ENCODE measurements at regions not wholly inside any gene's neighbourhood (a gene's known extent, or its start where the extent isn't known, plus 50 kb on each side); places are given as distances from the start of the nearest gene placed in this dataset.

DNA sequence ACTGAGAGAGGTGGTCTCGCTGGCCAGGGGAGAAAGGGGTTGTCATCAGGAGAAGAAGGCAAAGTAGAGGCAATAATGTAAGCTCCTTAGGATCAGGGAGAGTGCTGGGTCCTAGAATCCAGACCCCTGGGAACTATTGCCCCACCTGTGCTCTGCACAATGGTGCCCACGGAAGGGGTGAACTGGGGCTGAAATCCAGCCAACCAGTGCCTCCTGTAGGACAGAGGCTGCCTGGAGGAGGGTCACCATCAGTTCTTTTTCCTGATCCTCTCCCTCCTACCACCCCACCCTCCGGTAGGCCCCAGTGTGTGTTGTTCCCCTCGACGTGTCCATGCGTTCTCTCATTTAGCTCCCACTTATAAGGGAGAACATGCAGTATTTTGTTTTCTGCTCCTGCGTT is 52.9 kb upstream of the ATP2B4 start:
- Mint-ChIP-seq H3K27ac (ENCODE audit: unreplicated experiment) (no peak overlapping the region), H3K27me3 (ENCODE audit: unreplicated experiment) (no peaks in the 10 kb centered on the region), H3K4me3 (ENCODE audit: unreplicated experiment) (no peak overlapping the region)

More for the DNA sequence above, 52.9 kb upstream of the ATP2B4 start:
- TF ChIP-seq, protein P1, sequence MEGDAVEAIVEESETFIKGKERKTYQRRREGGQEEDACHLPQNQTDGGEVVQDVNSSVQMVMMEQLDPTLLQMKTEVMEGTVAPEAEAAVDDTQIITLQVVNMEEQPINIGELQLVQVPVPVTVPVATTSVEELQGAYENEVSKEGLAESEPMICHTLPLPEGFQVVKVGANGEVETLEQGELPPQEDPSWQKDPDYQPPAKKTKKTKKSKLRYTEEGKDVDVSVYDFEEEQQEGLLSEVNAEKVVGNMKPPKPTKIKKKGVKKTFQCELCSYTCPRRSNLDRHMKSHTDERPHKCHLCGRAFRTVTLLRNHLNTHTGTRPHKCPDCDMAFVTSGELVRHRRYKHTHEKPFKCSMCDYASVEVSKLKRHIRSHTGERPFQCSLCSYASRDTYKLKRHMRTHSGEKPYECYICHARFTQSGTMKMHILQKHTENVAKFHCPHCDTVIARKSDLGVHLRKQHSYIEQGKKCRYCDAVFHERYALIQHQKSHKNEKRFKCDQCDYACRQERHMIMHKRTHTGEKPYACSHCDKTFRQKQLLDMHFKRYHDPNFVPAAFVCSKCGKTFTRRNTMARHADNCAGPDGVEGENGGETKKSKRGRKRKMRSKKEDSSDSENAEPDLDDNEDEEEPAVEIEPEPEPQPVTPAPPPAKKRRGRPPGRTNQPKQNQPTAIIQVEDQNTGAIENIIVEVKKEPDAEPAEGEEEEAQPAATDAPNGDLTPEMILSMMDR (IDR thresholded peaks at IDR 0.05), result no peak
- no peak for DNase-seq (ENCODE audit: extremely low spot score, unreplicated experiment)
- peaks cover 1% of the 10 kb centered on the region for H3K4me1 Mint-ChIP-seq (ENCODE audit: unreplicated experiment)
- H3K36me3 Mint-ChIP-seq (ENCODE audit: unreplicated experiment), result no peaks in the 10 kb centered on the region
- H3K9me3 Mint-ChIP-seq (ENCODE audit: unreplicated experiment), result no peaks in the 10 kb centered on the region

All from osteocyte (in vitro differentiated cells).